GM21447 (cell line): ENCODE measurements at regions not wholly inside any gene's neighbourhood (a gene's known extent, or its start where the extent isn't known, plus 50 kb on each side); places are given as distances from the start of the nearest gene placed in this dataset.
"Not testable (repeated sequence)": the region's sequence is repeated elsewhere in the genome, so short reads cannot be mapped to it uniquely, and the experiment has no call there.

ENCODE experiments used
- ATAC-seq: cut with Tn5 transposase; IDR thresholded peaks from one replicate; pipeline ENCODE4 v1.9.1; 2021; ENCODE audit not compliant: unreplicated experiment

DNA sequence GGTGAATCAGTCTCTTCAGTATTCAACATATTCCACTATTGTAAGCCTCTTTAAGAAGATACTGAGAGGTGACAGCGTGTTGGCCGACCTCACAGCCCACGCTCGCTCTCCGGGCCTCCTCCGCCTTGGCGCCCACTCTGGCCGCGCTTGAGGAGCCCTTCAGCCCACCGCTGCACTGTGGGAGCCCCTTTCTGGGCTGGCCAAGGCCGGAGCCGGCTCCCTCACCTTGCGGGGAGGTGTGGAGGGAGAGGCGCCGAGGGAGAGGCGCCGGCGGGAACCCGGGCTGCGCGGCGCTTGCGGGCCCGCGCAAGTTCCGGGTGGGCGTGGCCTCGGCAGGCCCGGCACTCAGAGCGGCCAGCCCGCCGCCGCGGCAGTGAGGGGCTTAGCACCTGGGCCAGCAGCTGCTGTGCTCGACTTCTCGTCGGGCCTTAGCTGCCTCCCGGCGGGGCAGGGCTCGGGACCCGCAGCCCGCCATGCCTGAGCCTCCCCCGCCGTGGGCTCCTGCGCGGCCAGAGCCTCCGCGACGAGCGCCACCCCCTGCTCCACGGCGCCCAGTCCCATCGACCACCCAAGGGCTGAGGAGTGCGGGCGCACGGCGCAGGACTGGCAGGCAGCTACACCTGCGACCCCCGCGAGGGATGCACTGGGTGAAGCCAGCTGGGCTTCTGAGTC lies 306.4 kb downstream of the SEMA3D start:
- ATAC-seq = not testable (repeated sequence)

DNA sequence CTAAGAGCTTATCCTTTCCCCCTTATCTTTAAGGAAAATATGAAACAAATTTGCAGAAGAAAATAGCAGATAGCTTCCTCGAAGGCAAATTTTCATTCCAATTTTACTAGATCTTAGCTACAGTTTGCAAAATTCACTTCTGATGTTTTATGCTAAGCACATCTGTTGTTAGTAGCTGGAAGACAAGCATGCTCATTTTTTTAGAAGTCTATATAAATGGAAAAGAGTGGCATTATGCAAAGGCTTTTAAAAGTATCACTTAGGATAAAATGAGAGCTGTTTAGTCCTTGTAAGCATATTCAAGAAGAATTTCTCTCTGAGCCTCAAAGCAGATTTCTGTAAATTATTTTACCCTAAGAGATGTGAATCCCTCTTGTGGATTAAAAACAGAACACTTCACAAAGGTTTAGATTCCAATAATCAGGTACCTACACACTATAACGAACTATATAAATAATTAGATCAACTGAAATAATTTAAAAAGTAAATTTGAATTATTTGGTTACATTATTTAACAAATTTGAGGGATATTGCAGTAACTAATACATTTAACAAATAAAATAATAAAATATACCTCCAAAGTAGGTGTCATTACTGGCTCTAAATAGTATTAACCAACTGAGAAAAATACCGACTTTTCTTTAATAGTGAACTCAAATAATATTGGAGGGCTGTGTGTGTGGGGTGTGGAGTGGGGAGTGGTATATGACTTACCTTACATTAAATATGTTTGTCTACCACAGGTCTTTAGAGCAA lies 307.1 kb downstream of the SEMA3D start:
- no peak for ATAC-seq

DNA sequence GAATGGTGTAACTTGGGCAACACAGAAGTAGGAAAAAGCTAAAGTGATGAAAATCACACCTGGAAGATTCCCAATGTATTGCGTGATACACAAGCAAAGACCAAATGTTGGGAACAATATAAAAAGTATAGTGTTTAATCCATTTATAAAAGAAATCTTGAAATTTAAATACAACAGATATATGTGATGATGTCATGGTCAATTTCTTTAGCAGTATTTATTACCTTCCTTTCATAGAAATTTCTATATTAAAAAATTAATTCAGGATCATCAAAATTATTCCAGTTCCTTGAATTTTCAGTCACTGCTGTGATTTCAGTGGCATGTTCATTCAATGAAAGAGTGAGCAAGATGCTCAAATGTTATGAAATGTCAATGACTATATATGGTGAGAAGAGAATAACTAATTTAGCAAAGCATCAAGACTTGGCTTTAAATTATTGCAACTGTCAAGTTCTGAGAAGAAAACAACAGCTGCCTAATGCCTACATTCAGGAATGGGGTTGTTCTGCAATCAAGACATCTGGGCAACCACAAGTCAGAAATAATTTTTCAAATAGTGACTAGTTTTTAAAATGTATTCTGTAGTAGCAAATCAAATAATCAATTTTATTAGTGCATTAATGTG lies 308.8 kb downstream of the SEMA3D start:
- no peak for ATAC-seq

DNA sequence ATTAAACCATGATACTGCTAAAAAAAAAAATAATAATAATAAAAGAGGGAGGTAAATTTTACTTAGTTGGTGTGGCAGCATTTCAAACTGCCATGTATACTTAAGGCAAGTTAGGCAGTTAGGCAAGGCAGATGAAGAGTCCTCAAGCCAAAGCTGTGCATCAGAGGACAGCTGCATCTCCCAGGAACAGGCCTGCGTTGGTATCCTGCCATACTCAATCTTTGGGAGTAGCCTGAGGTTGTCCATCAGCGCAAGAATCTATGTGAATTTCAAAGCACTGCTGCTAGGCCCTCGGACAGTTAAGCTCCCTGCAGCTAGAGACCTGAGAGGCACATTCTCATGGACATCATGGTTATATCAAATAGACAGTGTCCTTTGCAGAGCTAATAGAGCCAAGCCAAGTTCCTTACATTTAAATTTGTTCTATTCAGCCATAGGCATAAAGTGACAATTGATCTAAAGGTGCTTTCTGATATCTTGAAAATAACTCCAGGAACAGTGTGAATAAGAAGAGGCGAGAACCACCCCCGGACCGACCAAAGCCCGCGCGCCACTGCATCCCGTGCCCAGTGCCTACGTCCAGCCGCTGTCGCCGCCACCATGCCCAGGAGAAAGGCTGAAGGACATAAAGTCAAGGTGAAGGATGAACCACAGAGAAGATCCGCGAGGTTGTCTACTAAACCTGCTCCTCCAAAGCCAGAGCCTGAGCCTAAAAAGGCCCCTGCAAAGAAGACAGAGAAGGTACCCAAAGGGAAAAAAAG lies 310.6 kb downstream of the SEMA3D start:
- no peak for ATAC-seq

DNA sequence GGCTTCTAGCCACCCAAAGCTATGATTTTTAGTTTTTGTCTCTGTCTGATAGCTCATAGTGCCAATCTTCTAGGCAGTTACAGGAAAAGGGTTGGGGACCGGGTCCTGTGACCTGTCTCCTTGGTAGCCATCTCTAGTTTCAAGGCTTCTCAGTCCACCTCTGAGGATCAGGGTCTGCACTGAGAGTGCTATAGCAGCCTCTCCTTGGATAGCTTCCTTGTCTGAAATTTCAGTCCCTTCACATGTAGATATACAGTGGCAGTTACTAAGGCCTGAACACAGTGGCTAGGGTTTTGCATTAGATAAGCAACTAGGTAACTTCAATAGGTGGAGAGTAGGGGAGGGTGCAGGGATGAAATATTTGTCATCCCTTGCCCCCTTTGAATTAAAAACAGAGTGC lies 321.3 kb downstream of the SEMA3D start:
- ATAC-seq = no peak

DNA sequence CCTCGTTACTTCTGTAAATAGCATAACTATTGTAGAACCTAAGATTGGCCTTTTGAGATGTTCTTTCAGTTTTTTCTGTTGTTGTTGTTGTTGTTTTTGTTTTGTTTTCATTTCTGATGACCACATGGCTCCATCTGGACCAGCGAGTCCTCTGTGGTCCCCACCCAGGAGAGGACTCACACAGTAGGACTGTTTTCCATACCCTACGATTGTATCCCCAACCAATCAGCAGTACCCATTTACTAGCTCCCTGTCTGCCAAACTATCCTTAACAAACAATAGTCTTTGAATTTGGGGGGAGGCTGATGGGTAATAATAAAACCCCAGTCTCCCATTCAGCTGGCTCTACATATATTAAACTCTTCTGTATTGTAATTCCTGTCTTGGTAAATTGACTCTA lies 329.5 kb downstream of the SEMA3D start:
- ATAC-seq = no peak

DNA sequence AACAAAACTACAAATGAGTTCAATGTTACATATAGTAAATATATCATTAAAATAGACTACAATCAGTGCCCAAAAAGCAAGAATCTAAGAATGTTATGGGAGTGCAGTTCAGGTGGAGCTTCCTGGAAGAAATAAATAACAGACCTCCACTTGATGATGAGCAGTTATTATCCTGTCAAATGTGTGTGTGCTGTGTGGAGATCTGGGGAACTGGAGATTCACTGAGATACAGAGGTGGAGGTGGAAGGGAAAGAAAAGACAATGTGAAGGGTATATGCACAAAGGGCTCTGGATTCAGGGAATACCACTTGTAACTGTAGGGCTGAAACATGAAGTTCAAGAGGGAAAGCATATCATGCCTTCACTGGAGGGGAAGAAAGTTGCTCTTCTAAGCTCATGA lies 331.1 kb downstream of the SEMA3D start:
- ATAC-seq = no peak

DNA sequence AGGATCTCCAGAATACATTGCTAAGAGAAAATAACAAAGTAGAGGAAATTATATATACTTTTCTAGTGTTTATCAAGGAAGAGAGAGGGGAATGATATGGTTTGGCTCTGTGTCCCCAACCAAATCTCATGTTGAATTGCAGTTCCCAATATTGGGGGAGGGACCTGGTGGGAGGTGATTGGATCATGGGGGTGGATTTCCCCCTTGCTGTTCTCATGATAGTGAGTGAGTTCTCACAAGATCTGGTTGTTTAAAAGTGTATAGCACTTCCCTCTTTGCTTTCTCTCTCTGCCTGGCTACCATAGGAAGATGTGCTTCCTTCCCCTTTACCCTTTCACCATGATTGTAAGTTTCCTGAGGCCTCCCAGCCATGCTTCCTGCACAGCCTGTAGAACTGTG lies 337.9 kb downstream of the SEMA3D start:
- not testable (repeated sequence) for ATAC-seq

DNA sequence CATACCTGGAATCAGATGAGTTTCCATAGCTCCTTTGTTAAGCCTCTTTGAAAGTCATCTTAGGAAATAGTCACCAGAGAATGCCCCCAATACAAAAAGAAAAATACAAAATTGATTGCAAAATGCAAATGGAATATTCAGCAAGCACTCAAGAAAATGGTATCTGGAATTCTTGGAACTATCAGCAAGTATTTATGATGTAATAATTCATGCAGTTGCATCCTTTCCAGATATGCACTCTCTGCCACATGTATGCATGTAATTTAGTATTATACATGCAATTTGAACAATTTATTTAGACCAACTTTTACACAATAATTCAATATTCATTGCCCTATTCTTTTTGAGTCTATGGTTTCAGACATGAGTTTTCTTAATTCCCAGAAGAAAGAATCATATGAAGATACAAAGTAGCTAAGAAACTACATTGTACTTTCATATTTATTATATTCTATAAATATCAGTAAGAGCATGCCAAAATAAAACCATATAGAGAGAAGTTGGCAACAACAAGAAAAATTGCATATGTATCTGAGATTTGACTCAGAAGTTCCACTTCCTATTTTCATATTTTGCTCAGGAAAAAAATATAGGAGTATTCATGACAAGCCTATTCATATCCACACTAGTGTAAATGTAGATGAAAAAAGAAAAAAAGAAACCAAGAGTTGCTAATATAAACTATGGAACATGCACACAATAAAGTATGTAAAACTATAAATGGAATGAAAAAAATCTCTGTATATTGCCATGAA lies 338.5 kb downstream of the SEMA3D start:
- no peak for ATAC-seq

DNA sequence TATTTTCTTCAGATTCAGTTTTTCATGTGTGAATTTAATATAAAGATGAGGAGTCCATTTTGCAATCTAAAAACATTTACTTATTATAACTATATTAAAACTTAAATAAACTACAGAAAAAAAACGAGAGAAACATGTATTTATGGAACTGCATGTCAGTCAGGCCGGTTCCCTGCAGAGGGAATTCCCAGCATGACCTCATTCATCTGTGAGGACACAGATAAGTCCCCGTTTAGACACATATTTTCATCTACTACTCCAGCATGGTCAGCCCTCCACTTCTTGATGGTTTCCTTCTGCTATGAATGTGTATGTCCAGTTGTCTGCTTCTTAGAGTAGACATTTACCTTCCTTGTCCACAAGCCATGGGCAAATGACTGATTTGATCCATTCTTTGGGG lies 339.1 kb downstream of the SEMA3D start:
- ATAC-seq = no peak

DNA sequence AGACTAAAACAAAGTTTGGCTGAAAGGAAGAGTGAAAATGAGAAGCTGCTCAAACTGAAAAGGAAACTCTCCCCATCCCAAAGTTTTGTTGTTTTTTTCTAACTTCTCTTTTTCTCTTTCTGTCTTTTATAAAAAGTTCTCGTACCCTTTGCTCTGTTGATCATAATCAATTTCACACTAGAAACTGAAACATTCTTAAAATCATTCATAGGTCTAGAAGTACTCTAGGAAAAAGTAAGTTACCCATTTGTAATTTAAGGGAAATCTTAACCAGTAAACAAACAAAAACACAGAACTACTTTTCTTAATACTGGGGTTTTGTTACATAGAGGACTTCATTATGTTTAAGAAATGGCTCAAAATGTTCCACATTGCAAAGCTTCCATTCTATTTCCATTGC lies 339.8 kb downstream of the SEMA3D start:
- no peak for ATAC-seq

DNA sequence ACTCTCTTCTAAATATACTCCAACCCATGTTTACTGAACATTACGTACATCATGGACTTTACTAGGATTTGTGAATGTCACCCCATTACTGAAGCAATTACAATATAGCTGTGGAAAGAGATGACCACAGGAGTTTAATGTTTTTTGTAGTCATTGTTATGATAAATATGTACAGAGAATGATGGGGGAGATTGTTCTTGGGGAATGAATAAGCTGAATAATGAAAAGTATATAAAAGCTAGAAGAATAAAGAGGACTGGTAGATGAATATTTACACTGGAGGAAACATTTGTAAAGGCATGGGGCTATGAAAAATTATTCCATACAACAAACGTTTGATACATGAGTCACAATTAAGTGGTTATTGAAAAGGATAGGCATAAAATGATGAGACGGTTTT lies 340.9 kb downstream of the SEMA3D start:
- ATAC-seq = no peak

DNA sequence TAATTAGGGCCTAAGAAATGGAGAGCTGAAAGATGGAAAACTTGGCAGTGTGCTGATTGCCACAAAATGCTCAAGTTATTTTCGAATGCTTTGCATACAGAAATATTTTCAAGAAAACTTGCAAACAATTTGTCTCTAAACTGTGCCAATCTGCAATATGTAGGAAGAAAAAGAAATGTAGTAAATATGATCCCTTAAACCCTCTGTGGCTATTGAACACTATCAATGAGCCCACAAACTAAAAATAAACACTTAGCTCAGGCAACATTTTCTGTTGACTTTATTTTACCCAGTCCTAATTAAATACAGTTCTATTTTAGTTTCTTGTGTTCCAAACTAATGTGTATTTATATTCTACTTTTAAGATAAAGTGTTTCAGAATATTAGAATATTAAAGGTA lies 342.1 kb downstream of the SEMA3D start:
- no peak for ATAC-seq

DNA sequence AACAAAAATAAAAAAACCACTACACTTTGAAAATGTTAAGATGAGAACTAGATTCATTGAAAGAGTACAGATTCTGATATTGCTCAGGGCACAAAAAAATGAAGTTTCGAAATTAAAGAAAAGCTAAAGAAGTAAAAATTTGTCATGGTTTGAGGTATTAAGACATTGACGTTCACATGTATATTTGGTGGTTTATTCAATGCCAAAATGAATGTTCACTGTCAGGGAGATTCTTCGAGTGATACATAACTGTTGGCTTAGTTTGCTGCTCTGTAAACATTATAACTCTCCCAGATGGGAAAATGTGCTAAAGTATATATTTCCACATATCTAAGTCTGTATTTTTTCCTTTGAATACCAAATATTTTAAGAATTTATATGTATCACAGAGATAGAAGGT lies 345.0 kb downstream of the SEMA3D start:
- ATAC-seq = no peak

DNA sequence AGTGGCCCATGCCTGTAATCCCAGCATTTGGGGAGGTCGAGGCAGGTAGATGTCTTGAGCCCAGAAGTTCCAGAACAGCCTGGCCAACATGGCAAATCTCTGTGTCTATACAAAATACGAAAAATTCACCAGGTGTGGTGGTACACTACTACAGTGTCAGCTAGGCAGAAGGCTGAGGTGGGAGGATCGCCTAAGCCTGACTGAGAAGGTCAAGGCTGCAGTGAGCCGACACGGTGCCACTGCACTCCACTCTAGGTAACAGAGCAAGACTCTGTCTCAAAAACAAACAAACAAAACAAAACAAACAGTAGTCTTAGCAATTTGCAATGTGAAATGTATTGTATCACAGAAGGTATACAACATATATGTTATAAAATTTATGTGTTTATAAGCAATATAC lies 348.0 kb downstream of the SEMA3D start:
- ATAC-seq = no peak

DNA sequence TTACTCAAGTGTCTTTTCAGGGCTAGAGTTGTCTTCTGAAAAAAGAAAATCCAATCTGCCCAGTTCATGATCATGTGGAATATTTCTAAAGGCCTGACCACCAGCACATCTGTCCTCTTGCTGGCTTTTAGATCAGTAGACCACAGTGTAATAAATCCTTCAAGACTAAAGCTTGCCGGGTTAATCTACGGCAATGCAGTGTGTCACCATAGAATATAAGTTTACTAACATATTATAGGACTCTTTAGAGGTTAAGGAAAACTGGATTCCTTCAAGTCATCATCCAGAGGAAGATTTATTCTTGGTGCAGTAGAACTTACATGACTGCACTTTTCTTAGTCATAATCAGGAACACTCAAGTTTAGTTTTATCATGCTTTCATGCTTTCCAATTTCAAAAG lies 349.5 kb downstream of the SEMA3D start:
- no peak for ATAC-seq

DNA sequence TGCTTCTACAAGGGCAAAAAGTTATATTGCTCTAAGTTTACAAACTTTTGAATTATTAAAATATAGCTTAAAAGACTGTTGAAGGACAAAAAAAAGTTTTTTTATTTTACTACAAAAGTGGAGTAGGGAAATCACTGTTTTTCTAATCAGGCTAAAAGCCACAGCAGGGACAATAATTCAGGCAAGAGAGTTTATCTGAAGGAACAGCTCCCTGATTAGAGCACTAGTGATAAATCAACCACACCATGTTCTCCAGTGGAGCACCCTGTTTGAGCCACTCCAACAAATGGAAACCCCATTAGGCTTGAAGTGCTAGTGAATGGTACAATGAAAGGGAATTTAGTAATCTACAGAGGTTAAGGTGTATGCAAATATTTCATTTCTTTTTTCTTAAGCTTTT lies 357.1 kb downstream of the SEMA3D start:
- ATAC-seq = no peak

DNA sequence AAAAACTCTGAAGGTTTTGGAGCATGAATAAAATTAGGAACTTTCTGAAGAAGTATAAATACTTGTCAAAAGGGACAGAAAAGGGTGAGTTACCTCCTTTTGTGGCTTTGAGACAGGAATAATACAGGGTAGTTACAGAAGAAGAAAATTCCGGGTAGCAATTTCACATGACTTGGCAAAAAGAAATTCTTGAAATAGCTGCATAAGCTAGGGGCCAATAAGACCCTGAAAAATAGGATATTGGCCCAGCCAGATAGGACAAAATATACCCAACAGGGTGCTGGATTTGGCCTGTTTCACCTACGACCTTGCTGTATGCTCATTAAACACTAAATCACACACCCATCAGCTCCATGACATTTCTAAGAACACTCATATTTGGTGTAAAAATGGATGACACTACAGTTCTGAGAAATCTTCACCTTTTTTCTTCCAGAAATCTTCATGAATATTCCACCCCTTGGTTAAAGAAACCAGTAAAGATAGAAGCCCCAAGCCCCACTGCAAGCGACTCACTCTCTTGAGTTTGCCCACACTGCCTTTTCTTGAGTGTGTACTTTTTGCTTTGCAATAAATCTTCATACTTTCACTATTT lies 362.7 kb downstream of the SEMA3D start:
- no peak for ATAC-seq

DNA sequence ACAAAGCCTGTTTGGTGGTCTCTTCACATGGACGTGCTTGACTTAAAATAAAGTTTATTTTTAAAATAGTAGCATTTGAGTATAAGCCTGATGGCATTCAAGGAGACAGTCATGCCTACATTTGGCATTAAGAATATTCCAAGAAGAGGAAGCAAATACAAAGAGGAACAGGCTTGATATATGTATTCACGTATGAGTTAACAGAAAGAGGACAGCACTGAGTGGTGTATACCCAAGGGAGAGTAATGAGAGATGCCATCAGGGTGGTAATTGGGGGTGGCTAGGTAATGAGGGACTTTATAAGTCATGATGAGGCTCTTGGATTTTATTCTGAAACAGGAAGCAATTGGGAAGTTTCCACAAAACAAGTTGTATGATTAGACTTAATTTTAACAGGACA lies 363.3 kb downstream of the SEMA3D start:
- no peak for ATAC-seq

DNA sequence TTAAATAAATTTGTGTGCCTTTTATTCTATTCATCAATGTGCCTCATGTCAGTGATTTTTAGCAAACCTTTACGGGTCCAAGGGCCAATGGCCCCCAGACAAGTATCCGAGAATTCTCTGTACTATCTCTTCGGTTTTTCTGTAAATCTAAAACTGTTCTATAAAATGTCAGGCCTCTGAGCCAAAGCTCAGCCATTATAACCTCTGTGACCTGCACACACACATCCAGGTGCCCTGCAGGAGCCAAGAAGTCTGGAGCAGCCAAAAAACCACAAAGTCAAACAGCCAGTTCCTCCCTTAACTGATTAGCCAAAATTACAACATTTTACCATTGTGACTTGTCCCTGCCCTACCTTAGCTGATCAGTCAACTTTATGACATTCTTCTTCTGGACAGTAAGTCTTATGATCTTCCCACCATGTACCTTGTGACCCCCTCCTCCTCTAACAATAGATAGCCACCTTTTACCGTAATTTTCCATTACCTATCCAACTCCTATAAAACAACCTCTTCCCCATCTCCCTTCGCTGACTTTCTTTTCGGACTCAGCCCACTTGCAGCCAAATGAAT lies 363.8 kb downstream of the SEMA3D start:
- ATAC-seq = no peak
